ENCODE measurements at regions not wholly inside any gene's neighbourhood (a gene's known extent, or its start where the extent isn't known, plus 50 kb on each side); places are given as distances from the start of the nearest gene placed in this dataset.
"Not testable (repeated sequence)": the region's sequence is repeated elsewhere in the genome, so short reads cannot be mapped to it uniquely, and the experiment has no call there.

DNA sequence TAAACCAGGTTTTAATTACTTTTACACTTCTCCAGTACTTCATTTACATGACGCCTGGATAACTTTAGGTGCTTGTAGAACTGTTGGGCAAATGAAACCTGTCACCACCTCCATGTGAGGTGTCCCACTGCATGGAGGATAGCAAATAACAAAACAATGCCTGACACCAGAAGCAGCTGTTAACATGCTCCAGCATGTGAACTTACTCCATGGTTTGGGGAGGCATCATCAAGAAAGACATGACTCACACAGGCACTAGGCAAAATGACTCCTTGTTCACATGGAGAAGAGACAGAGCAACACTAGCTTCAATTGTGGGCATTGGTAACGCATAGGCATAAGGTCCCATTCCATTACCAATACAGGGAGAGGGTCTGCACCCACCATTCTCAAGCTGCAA, 198.1 kb upstream of the F9 start:
- Mint-ChIP-seq H3K4me3 (no peak overlapping the region), H3K36me3 (ENCODE audit: low read depth) (no peaks in the 10 kb centered on the region), H3K27ac (no peak overlapping the region), H3K9me3 (peaks cover 24% of the 10 kb centered on the region), H3K27me3 (ENCODE audit: low read depth, poor library complexity) (peaks cover 4% of the 10 kb centered on the region), H3K4me1 (no peaks in the 10 kb centered on the region)
- no peak for DNase-seq
- TF ChIP-seq, protein P1, sequence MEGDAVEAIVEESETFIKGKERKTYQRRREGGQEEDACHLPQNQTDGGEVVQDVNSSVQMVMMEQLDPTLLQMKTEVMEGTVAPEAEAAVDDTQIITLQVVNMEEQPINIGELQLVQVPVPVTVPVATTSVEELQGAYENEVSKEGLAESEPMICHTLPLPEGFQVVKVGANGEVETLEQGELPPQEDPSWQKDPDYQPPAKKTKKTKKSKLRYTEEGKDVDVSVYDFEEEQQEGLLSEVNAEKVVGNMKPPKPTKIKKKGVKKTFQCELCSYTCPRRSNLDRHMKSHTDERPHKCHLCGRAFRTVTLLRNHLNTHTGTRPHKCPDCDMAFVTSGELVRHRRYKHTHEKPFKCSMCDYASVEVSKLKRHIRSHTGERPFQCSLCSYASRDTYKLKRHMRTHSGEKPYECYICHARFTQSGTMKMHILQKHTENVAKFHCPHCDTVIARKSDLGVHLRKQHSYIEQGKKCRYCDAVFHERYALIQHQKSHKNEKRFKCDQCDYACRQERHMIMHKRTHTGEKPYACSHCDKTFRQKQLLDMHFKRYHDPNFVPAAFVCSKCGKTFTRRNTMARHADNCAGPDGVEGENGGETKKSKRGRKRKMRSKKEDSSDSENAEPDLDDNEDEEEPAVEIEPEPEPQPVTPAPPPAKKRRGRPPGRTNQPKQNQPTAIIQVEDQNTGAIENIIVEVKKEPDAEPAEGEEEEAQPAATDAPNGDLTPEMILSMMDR (IDR thresholded peaks at IDR 0.05): no peak

DNA sequence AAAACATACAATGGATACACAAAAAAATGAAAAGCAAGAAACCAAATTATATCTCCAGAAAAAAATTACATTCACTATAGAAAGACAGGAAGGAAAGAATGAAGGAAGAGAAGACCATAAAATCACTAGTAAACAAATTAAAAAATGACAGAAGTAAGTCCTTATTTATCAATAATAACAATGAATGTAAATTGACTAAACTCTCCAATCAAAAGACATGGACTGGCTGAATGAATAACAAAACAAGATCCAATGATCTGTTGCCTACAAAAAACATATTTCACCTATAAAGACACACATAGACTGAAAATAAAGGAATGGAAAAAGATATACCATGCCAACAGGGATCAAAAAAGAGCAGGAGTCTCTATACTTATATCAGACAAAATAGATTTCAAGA, 203.2 kb upstream of the F9 start:
- no peak overlapping the region for H3K27ac Mint-ChIP-seq
- DNase-seq: no peak
- H3K27me3 Mint-ChIP-seq (ENCODE audit: low read depth, poor library complexity): peaks cover 4% of the 10 kb centered on the region
- no peaks in the 10 kb centered on the region for H3K36me3 Mint-ChIP-seq (ENCODE audit: low read depth)
- H3K4me3 Mint-ChIP-seq: no peak overlapping the region
- TF ChIP-seq, protein P1 (IDR thresholded peaks at IDR 0.05): no peak
- no peaks in the 10 kb centered on the region for H3K4me1 Mint-ChIP-seq
- peaks cover 42% of the 10 kb centered on the region for H3K9me3 Mint-ChIP-seq

DNA sequence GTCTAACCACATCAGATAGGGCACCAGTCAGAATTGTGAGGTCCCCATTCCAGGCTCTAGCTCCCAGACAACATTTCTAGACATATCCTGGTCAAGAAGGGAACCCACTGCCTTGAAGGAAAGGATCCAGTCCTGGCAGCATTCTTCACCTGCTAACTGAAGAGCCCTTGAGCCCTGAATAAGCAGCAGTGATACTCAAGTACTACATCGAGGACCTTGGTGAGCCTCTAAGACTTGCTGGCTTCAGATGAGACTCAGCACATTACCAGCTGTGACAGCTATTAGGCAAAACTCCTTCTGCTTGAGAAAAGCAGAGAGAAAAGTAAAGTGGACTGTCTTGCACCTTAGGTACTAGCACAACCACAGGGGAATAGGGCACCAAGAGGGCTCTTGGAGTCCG, 205.8 kb upstream of the F9 start:
- no peak overlapping the region for H3K27ac Mint-ChIP-seq
- TF ChIP-seq, protein P1 (IDR thresholded peaks at IDR 0.05): no peak
- no peaks in the 10 kb centered on the region for H3K36me3 Mint-ChIP-seq (ENCODE audit: low read depth)
- peaks cover 32% of the 10 kb centered on the region for H3K9me3 Mint-ChIP-seq
- DNase-seq: no peak
- H3K27me3 Mint-ChIP-seq (ENCODE audit: low read depth, poor library complexity): peaks cover 4% of the 10 kb centered on the region
- no peaks in the 10 kb centered on the region for H3K4me1 Mint-ChIP-seq
- H3K4me3 Mint-ChIP-seq: no peak overlapping the region

DNA sequence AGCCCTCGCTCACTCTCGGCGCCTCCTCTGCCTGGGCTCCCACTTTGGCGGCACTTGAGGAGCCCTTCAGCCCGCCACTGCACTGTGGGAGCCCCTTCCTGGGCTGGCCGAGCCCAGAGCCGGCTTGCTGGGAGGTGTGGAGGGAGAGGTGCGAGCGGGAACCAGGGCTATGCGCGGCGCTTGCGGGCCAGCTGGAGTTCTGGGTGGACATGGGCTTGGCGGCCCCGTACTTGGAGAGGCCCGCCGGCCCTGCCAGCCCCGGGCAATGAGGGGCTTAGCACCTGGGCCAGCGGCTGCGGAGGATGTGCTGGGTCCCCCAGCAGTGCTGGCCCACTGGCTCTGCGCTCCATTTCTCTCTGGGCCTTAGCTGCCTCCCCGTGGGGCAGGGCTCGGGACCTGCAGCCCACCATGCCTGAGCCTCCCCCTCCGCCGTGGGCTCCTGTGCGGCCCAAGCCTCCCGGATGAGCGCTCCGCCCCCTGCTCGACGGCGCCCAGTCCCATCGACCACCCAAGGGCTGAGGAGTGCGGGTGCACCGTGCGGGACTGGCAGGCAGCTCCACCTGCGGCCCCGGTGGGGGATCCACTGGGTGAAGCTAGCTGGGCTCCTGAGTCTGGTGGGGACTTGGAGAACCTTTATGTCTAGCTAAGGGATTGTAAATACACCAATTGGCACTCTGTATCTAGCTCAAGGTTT, 209.7 kb upstream of the F9 start:
- not testable (repeated sequence) for H3K36me3 Mint-ChIP-seq (ENCODE audit: low read depth); H3K4me1 Mint-ChIP-seq; H3K27me3 Mint-ChIP-seq (ENCODE audit: low read depth, poor library complexity); H3K4me3 Mint-ChIP-seq; H3K27ac Mint-ChIP-seq; DNase-seq
- peaks cover 12% of the 10 kb centered on the region for H3K9me3 Mint-ChIP-seq

DNA sequence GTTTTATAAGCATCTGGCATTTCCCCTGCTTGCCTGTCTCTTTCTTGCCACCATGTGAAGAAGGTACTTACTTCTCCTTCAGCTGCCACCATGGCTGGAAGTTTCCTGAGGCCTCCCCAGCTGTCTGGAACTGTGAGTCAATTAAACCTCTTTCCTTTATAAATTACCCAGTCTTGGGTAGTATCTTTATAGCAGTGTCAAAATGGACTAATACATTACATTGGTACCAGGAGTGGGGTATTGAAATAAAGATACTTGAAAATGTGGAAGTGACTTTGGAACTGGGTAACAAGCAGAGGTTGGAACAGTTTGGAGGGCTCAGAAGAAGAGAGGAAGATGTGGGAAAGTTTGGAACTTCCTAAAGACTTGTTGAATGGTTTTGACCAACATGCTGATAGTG, 223.9 kb upstream of the F9 start:
- H3K4me1 Mint-ChIP-seq; DNase-seq; H3K27me3 Mint-ChIP-seq (ENCODE audit: low read depth, poor library complexity); H3K27ac Mint-ChIP-seq; H3K4me3 Mint-ChIP-seq; H3K36me3 Mint-ChIP-seq (ENCODE audit: low read depth): not testable (repeated sequence)
- H3K9me3 Mint-ChIP-seq: peaks cover 41% of the 10 kb centered on the region

DNA sequence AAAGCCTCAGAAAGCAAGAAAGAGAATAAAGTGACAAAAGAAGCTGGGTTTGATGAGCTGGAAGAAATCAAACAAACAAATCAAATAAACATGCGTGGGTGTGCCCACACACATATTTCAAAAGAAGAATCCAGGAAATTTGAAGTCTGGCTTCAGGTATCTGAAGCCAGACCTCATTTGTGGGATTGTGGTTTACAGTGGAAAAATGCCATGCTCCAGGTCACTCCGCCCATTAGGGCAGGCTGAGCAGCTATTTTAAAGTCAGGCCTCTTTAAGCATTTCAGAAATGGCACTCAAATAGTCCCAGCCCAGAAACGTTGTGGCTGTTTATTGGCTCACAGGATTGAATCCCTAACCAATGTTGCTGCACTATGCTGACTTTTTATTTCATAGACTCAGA, 226.1 kb upstream of the F9 start:
- H3K4me3 Mint-ChIP-seq: no peak overlapping the region
- no peaks in the 10 kb centered on the region for H3K27me3 Mint-ChIP-seq (ENCODE audit: low read depth, poor library complexity)
- peak overlapping the region; percentile 45 for H3K27ac Mint-ChIP-seq

DNA sequence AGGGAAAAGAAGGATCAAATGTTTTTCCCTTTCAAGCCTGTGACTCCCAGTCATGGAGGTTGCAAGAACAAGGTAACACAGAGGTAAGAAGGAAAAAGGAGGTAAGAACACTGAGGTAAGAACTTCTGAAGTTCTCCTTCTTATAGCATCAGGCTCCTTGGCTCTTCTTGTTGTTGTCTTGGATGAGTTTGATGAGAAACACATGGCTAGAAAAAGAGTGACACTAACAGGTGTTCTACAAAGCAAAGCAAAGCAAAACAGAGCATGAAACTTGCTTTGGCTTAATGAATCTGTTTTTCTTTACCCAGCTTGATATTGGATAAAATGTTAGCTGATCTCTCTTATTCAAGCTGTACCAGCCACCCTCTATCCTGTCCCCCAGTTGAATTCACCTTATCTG, 231.2 kb upstream of the F9 start:
- H3K4me3 Mint-ChIP-seq: no peak overlapping the region
- H3K9me3 Mint-ChIP-seq: no peaks in the 10 kb centered on the region
- H3K4me1 Mint-ChIP-seq: no peaks in the 10 kb centered on the region
- TF ChIP-seq, protein P1 (IDR thresholded peaks at IDR 0.05): no peak
- no peaks in the 10 kb centered on the region for H3K36me3 Mint-ChIP-seq (ENCODE audit: low read depth)
- H3K27ac Mint-ChIP-seq: no peak overlapping the region
- H3K27me3 Mint-ChIP-seq (ENCODE audit: low read depth, poor library complexity): no peaks in the 10 kb centered on the region
- no peak for DNase-seq

More for the DNA sequence above, 226.1 kb upstream of the F9 start:
- Mint-ChIP-seq H3K36me3 (ENCODE audit: low read depth) (no peaks in the 10 kb centered on the region), H3K9me3 (peaks cover 36% of the 10 kb centered on the region), H3K4me1 (no peaks in the 10 kb centered on the region)
- no peak for DNase-seq
- TF ChIP-seq, protein P1 (IDR thresholded peaks at IDR 0.05): no peak
